Gastrocnemius medialis (tissue), 4 donors: ENCODE measurements at regions not wholly inside any gene's neighbourhood (a gene's known extent, or its start where the extent isn't known, plus 50 kb on each side); places are given as distances from the start of the nearest gene placed in this dataset.

Experiments used
- CTCF ChIP-seq, 5 experiments: fragments of 450-650 bp in 3 of 5; fragments of 200-600 bp in 2 of 5; sonication (generic) in 2 of 5; IDR thresholded peaks in 4 of 5; conservative IDR thresholded peaks in 1 of 5; 1 replicate in 4 of 5; 2 replicates in 1 of 5; pipeline ENCODE4 v1.5.1; 2016 to 2019; ENCODE audit warnings: antibody characterized with exemption in 5 of 5, mild to moderate bottlenecking in 3 of 5, moderate library complexity in 3 of 5
- POLR2A ChIP-seq, 2 donors: fragments of 450-650 bp; IDR thresholded peaks; one replicate each; pipeline ENCODE4 v1.6.1; 2017; ENCODE audit warnings: antibody characterized with exemption in 2 of 2, mild to moderate bottlenecking in 2 of 2, moderate library complexity in 2 of 2

DNA sequence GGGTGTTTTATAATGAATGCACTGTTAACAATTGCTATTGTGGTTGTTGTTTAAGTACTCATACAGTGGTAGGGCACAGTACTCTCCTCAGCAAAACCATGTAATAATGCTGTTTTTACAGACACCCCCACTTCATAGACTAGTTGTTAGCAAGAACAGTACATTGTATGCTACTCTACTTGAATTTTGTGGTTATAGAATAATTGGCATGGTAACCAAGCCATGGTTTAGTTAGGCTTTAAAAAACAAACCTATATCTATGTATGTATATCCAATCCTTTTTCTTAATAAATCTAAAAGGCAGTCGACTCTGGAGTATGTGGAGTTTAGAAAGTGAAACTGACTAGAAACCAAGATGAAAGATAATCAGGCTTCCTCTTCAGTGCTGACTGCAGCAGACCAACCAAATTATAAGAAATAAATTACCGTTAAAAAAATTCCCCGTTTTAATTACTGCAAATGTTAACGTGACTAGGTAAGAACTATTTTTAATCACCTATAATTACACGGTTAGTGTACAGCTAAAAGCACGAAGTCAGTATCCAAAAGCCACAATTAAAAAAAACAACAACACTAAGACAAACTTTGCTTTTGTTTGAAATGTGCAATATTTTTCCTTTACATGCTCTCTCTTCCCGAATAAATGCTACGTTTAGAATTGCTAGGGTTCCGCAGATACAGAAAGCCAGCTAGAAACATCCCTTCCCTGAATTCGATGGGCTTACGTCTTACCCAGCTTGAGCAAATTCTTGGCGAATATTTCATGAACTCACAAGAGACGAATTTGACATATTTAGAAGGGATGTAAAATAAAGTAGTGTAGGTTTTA, 113.3 kb upstream of the SERTAD2 start:
- TF ChIP-seq CTCF (IDR thresholded peaks at IDR 0.05 in 4 of 5, conservative IDR thresholded peaks at IDR 0.05 in 1 of 5) (no peak), POLR2A (IDR thresholded peaks at IDR 0.05) (no peak)
